Uterus (tissue), 3 donors: ENCODE measurements at regions not wholly inside any gene's neighbourhood (a gene's known extent, or its start where the extent isn't known, plus 50 kb on each side); places are given as distances from the start of the nearest gene placed in this dataset.

Source experiments
- DNase-seq, 2 donors: peaks; one replicate each; pipeline ENCODE4 v3.0.0-alpha.2; 2019 to 2020
- H3K27ac ChIP-seq, 2 donors: fragments of 200-600 bp; sonication (generic); 1 replicate in 1 of 2; 2 replicates in 1 of 2; pipeline ENCODE4 v1.5.1; 2016 to 2018
- H3K27me3 ChIP-seq, 2 donors: fragments of 200-600 bp; sonication (generic); one replicate each; pipeline ENCODE4 v1.5.1; 2018 to 2019; ENCODE audit warnings: control low read depth in 1 of 2
- H3K36me3 ChIP-seq, 2 donors: fragments of 200-600 bp; sonication (generic); one replicate each; pipeline ENCODE4 v1.5.1; 2019; ENCODE audit warnings: control low read depth in 1 of 2
- H3K4me1 ChIP-seq, 2 donors: fragments of 200-600 bp; sonication (generic); one replicate each; pipeline ENCODE4 v1.5.1; 2018 to 2019; ENCODE audit warnings: control low read depth in 1 of 2
- H3K4me3 ChIP-seq, 2 donors: fragments of 200-600 bp; sonication (generic); 1 replicate in 1 of 2; 2 replicates in 1 of 2; pipeline ENCODE4 v1.5.1; 2018 to 2019; ENCODE audit warnings: mild to moderate bottlenecking in 1 of 2
- H3K9me3 ChIP-seq, 2 donors: fragments of 200-600 bp; sonication (generic); one replicate each; pipeline ENCODE4 v1.5.1; 2019; ENCODE audit warnings: control low read depth in 1 of 2
- CTCF ChIP-seq, 4 experiments: fragments of 200-600 bp in 2 of 4; fragments of 450-650 bp in 2 of 4; sonication (generic) in 2 of 4; IDR thresholded peaks; one replicate each; pipeline ENCODE4 v1.5.1; 2016 to 2019; ENCODE audit warnings: antibody characterized with exemption in 4 of 4, mild to moderate bottlenecking in 2 of 4, moderate library complexity in 1 of 4
- POLR2A ChIP-seq, 2 donors: fragments of 450-650 bp; IDR thresholded peaks; one replicate each; pipeline ENCODE4 v1.6.1; 2016; ENCODE audit warnings: antibody characterized with exemption in 2 of 2, mild to moderate bottlenecking in 1 of 2, moderate library complexity in 1 of 2
- intact Hi-C: fragments of 100-400 bp; cut with DNase I; formaldehyde crosslinking; loops from one replicate; pipeline ENCODE4 v1.15.1; 2023; ENCODE audit warnings: low total_unique reads
- donor health status: DM: yes; HTN: yes; CAD: no.

GRCh38 chr2:239905884-239906654 lies 119.1 kb downstream of the NDUFA10 start:
- Histone ChIP-seq H3K27ac (no peak overlapping the region), H3K4me3 (no peak overlapping the region), H3K27me3 (no peaks in the 10 kb centered on the region), H3K9me3 (no peaks in the 10 kb centered on the region), H3K4me1 (no peaks in the 10 kb centered on the region), H3K36me3 (no peaks in the 10 kb centered on the region)
- no peak for DNase-seq
- intact Hi-C loops = no loop called here
- no peak for TF ChIP-seq CTCF (IDR thresholded peaks at IDR 0.05)
- no peak for TF ChIP-seq POLR2A (IDR thresholded peaks at IDR 0.05)

GRCh38 chr2:239905306-239905705 lies 119.8 kb downstream of the NDUFA10 start:
- no peak overlapping the region for H3K27ac ChIP-seq
- H3K4me3 ChIP-seq = no peak overlapping the region
- H3K36me3 ChIP-seq = no peaks in the 10 kb centered on the region
- H3K9me3 ChIP-seq = no peaks in the 10 kb centered on the region
- no peak for DNase-seq
- TF ChIP-seq POLR2A (IDR thresholded peaks at IDR 0.05) = no peak
- no peak for TF ChIP-seq CTCF (IDR thresholded peaks at IDR 0.05)
- intact Hi-C loops = no loop called here
- H3K4me1 ChIP-seq = no peaks in the 10 kb centered on the region
- H3K27me3 ChIP-seq = no peaks in the 10 kb centered on the region

GRCh38 chr2:239904496-239904895 lies 120.6 kb downstream of the NDUFA10 start:
- Histone ChIP-seq H3K4me3 (no peak overlapping the region), H3K4me1 (no peaks in the 10 kb centered on the region), H3K9me3 (no peaks in the 10 kb centered on the region), H3K27me3 (no peaks in the 10 kb centered on the region), H3K27ac (no peak overlapping the region), H3K36me3 (no peaks in the 10 kb centered on the region)
- DNase-seq = no peak
- TF ChIP-seq POLR2A (IDR thresholded peaks at IDR 0.05) (no peak), CTCF (IDR thresholded peaks at IDR 0.05) (no peak)
- intact Hi-C loops = no loop called here

GRCh38 chr2:239903803-239904202 lies 121.3 kb downstream of the NDUFA10 start:
- intact Hi-C loops = no loop called here
- no peak for TF ChIP-seq CTCF (IDR thresholded peaks at IDR 0.05)
- TF ChIP-seq POLR2A (IDR thresholded peaks at IDR 0.05) = no peak

GRCh38 chr2:239903210-239903609 lies 121.9 kb downstream of the NDUFA10 start:
- Histone ChIP-seq H3K27ac (no peak overlapping the region), H3K4me1 (no peaks in the 10 kb centered on the region), H3K36me3 (no peaks in the 10 kb centered on the region), H3K4me3 (no peak overlapping the region), H3K9me3 (no peaks in the 10 kb centered on the region), H3K27me3 (no peaks in the 10 kb centered on the region)
- no peak for DNase-seq
- intact Hi-C loops = no loop called here
- no peak for TF ChIP-seq CTCF (IDR thresholded peaks at IDR 0.05)
- TF ChIP-seq POLR2A (IDR thresholded peaks at IDR 0.05) = no peak

More at GRCh38 chr2:239903803-239904202, 121.3 kb downstream of the NDUFA10 start:
- DNase-seq = no peak
- Histone ChIP-seq H3K9me3 (no peaks in the 10 kb centered on the region), H3K36me3 (no peaks in the 10 kb centered on the region), H3K27me3 (no peaks in the 10 kb centered on the region), H3K4me1 (no peaks in the 10 kb centered on the region), H3K27ac (no peak overlapping the region), H3K4me3 (no peak overlapping the region)
